ENCODE measurements at regions not wholly inside any gene's neighbourhood (a gene's known extent, or its start where the extent isn't known, plus 50 kb on each side); places are given as distances from the start of the nearest gene placed in this dataset.

GRCh38 chr2:53173091-53173490 is 594.5 kb upstream of the CHAC2 start:
- H3K4me1 Mint-ChIP-seq: no peaks in the 10 kb centered on the region
- Histone ChIP-seq H3K36me3 (ENCODE audit: insufficient read depth) (no peaks in the 10 kb centered on the region), H3K27me3 (ENCODE audit: insufficient read depth) (no peaks in the 10 kb centered on the region), H4K20me1 (replicated peaks; ENCODE audit: insufficient read depth) (no peaks in the 10 kb centered on the region), H2AFZ (no peak overlapping the region), H3F3A (replicated peaks; ENCODE audit: low read depth) (no peaks in the 10 kb centered on the region), H3K4me2 (no peak overlapping the region), H3K27ac (ENCODE audit: low read depth) (no peak overlapping the region), H3K79me2 (replicated peaks; ENCODE audit: insufficient read depth) (no peaks in the 10 kb centered on the region), H3K4me1 (ENCODE audit: insufficient read depth) (no peaks in the 10 kb centered on the region), H3K9me2 (ENCODE audit: insufficient read depth) (no peaks in the 10 kb centered on the region), H3K4me3 (no peak overlapping the region)
- DNase-seq (ENCODE audit: low spot score) (no peak), ATAC-seq (no peak)
- H3K9me3 Mint-ChIP-seq: no peaks in the 10 kb centered on the region
- H3K27me3 Mint-ChIP-seq (ENCODE audit: insufficient read depth, low read depth, poor library complexity): no peaks in the 10 kb centered on the region
- H3K4me3 Mint-ChIP-seq: no peak overlapping the region
- TF ChIP-seq, protein P1, sequence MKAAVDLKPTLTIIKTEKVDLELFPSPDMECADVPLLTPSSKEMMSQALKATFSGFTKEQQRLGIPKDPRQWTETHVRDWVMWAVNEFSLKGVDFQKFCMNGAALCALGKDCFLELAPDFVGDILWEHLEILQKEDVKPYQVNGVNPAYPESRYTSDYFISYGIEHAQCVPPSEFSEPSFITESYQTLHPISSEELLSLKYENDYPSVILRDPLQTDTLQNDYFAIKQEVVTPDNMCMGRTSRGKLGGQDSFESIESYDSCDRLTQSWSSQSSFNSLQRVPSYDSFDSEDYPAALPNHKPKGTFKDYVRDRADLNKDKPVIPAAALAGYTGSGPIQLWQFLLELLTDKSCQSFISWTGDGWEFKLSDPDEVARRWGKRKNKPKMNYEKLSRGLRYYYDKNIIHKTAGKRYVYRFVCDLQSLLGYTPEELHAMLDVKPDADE (IDR thresholded peaks at IDR 0.05): no peak
- TF ChIP-seq CREB1 (CRISPR knock-in tag; IDR thresholded peaks at IDR 0.05; ENCODE audit: low read depth) (no peak), JUNB (IDR thresholded peaks at IDR 0.05; ENCODE audit: unreplicated experiment) (no peak), ZNF114 (CRISPR knock-in tag; IDR thresholded peaks at IDR 0.05) (no peak), STAT1 (IDR thresholded peaks at IDR 0.05; ENCODE audit: unreplicated experiment) (no peak), EZH2 (IDR thresholded peaks at IDR 0.05; ENCODE audit: low read depth, unreplicated experiment) (no peak)
- TF ChIP-seq, protein P2, sequence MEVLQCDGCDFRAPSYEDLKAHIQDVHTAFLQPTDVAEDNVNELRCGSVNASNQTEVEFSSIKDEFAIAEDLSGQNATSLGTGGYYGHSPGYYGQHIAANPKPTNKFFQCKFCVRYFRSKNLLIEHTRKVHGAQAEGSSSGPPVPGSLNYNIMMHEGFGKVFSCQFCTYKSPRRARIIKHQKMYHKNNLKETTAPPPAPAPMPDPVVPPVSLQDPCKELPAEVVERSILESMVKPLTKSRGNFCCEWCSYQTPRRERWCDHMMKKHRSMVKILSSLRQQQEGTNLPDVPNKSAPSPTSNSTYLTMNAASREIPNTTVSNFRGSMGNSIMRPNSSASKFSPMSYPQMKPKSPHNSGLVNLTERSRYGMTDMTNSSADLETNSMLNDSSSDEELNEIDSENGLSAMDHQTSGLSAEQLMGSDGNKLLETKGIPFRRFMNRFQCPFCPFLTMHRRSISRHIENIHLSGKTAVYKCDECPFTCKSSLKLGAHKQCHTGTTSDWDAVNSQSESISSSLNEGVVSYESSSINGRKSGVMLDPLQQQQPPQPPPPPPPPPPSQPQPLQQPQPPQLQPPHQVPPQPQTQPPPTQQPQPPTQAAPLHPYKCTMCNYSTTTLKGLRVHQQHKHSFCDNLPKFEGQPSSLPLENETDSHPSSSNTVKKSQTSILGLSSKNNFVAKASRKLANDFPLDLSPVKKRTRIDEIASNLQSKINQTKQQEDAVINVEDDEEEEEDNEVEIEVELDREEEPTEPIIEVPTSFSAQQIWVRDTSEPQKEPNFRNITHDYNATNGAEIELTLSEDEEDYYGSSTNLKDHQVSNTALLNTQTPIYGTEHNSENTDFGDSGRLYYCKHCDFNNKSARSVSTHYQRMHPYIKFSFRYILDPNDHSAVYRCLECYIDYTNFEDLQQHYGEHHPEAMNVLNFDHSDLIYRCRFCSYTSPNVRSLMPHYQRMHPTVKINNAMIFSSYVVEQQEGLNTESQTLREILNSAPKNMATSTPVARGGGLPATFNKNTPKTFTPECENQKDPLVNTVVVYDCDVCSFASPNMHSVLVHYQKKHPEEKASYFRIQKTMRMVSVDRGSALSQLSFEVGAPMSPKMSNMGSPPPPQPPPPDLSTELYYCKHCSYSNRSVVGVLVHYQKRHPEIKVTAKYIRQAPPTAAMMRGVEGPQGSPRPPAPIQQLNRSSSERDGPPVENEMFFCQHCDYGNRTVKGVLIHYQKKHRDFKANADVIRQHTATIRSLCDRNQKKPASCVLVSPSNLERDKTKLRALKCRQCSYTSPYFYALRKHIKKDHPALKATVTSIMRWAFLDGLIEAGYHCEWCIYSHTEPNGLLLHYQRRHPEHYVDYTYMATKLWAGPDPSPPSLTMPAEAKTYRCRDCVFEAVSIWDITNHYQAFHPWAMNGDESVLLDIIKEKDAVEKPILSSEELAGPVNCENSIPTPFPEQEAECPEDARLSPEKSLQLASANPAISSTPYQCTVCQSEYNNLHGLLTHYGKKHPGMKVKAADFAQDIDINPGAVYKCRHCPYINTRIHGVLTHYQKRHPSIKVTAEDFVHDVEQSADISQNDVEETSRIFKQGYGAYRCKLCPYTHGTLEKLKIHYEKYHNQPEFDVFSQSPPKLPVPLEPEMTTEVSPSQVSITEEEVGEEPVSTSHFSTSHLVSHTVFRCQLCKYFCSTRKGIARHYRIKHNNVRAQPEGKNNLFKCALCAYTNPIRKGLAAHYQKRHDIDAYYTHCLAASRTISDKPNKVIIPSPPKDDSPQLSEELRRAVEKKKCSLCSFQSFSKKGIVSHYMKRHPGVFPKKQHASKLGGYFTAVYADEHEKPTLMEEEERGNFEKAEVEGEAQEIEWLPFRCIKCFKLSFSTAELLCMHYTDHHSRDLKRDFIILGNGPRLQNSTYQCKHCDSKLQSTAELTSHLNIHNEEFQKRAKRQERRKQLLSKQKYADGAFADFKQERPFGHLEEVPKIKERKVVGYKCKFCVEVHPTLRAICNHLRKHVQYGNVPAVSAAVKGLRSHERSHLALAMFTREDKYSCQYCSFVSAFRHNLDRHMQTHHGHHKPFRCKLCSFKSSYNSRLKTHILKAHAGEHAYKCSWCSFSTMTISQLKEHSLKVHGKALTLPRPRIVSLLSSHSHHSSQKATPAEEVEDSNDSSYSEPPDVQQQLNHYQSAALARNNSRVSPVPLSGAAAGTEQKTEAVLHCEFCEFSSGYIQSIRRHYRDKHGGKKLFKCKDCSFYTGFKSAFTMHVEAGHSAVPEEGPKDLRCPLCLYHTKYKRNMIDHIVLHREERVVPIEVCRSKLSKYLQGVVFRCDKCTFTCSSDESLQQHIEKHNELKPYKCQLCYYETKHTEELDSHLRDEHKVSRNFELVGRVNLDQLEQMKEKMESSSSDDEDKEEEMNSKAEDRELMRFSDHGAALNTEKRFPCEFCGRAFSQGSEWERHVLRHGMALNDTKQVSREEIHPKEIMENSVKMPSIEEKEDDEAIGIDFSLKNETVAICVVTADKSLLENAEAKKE (CRISPR knock-in tag; IDR thresholded peaks at IDR 0.05): no peak
- H3K27ac Mint-ChIP-seq: no peak overlapping the region
- H3K36me3 Mint-ChIP-seq (ENCODE audit: low read depth): no peaks in the 10 kb centered on the region

Data from GM23338 (cell line).